Liver (tissue), 3 donors: ENCODE measurements at regions not wholly inside any gene's neighbourhood (a gene's known extent, or its start where the extent isn't known, plus 50 kb on each side); places are given as distances from the start of the nearest gene placed in this dataset.

Experiments used
- ATF3 ChIP-seq: IDR thresholded peaks from 2 replicates; pipeline ENCODE4 v1.6.1; 2016; ENCODE audit warnings: antibody characterized with exemption
- CTCF ChIP-seq: fragments of 150-350 bp; IDR thresholded peaks from 2 replicates; pipeline ENCODE4 v1.5.1; 2017; ENCODE audit warnings: improper control_type of control experiment, low read depth, low read length; ENCODE audit not compliant: missing input control
- EGR1 ChIP-seq, 2 donors: IDR thresholded peaks; 2 replicates each; pipeline ENCODE4 v1.6.1; 2016 to 2018; ENCODE audit warnings: antibody characterized with exemption in 2 of 2, low read depth in 2 of 2
- FOXA1 ChIP-seq: IDR thresholded peaks from 2 replicates; pipeline ENCODE4 v1.6.1; 2016; ENCODE audit warnings: antibody characterized with exemption
- GABPA ChIP-seq, 2 donors: IDR thresholded peaks in 1 of 2; conservative IDR thresholded peaks in 1 of 2; 2 replicates each; pipeline ENCODE4 v1.6.1; 2016; ENCODE audit warnings: antibody characterized with exemption in 2 of 2, mild to moderate bottlenecking in 1 of 2, moderate library complexity in 1 of 2
- MAX ChIP-seq: IDR thresholded peaks from 2 replicates; pipeline ENCODE4 v1.6.1; 2016; ENCODE audit warnings: antibody characterized with exemption
- RAD21 ChIP-seq, 2 donors: IDR thresholded peaks; 2 replicates each; pipeline ENCODE4 v1.6.1; 2016; ENCODE audit warnings: antibody characterized with exemption in 2 of 2, mild to moderate bottlenecking in 2 of 2
- REST ChIP-seq: IDR thresholded peaks from 2 replicates; pipeline ENCODE4 v1.6.1; 2016; ENCODE audit warnings: antibody characterized with exemption, mild to moderate bottlenecking
- SP1 ChIP-seq: IDR thresholded peaks from 2 replicates; pipeline ENCODE4 v1.6.1; 2018; ENCODE audit warnings: antibody characterized with exemption, mild to moderate bottlenecking
- TAF1 ChIP-seq: conservative IDR thresholded peaks from 2 replicates; pipeline ENCODE4 v1.6.1; 2016; ENCODE audit warnings: antibody characterized with exemption, mild to moderate bottlenecking
- YY1 ChIP-seq: IDR thresholded peaks from 2 replicates; pipeline ENCODE4 v1.6.1; 2016; ENCODE audit warnings: antibody characterized with exemption, mild to moderate bottlenecking
- donor health status: healthy.
- donor health status: healthy.

- TF ChIP-seq GABPA (IDR thresholded peaks at IDR 0.05 in 1 of 2, conservative IDR thresholded peaks at IDR 0.05 in 1 of 2) (no peak), CTCF (no peak), TAF1 (no peak), FOXA1 (no peak), RAD21 (IDR thresholded peaks at IDR 0.05) (no peak), REST (no peak), ATF3 (no peak), MAX (no peak), YY1 (no peak), EGR1 (IDR thresholded peaks at IDR 0.05; ENCODE audit: low read depth in 2 of 2) (no peak), SP1 (no peak)
Observed at GRCh38 chr19:28956961-28957360, 256.0 kb downstream of the UQCRFS1 start.
